ENCODE measurements at regions not wholly inside any gene's neighbourhood (a gene's known extent, or its start where the extent isn't known, plus 50 kb on each side); places are given as distances from the start of the nearest gene placed in this dataset.

DNA sequence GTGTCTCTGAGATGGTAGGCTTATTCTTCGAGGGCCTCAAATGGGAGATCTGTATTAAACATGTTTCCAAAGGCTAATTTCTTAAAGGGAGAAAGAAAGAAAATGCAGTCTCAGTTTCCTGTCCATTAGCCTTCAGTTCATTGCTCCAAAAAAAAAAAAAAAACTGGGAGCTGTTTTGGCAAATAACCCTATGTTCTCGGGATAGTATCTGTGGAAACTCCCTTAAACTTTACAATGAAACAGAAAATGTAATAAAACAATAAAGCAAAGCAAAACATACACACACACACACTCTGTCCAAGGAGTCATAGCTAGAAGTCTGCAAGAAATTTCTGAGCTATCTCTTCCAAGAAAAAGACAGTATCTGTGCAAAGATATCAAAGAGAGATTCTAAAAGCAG is 172.5 kb upstream of the CELF2 start:
- WGBS, 2 donors (ENCODE audit: extremely low coverage in 2 of 2, insufficient read length in 2 of 2, insufficient replicate concordance in 1 of 2): no CpG with 5 or more reads among the region's 2 CpGs
- H3K14ac ChIP-seq (ENCODE audit: low read length): no peak overlapping the region
- no peak for DNase-seq (ENCODE audit: low spot score)

DNA sequence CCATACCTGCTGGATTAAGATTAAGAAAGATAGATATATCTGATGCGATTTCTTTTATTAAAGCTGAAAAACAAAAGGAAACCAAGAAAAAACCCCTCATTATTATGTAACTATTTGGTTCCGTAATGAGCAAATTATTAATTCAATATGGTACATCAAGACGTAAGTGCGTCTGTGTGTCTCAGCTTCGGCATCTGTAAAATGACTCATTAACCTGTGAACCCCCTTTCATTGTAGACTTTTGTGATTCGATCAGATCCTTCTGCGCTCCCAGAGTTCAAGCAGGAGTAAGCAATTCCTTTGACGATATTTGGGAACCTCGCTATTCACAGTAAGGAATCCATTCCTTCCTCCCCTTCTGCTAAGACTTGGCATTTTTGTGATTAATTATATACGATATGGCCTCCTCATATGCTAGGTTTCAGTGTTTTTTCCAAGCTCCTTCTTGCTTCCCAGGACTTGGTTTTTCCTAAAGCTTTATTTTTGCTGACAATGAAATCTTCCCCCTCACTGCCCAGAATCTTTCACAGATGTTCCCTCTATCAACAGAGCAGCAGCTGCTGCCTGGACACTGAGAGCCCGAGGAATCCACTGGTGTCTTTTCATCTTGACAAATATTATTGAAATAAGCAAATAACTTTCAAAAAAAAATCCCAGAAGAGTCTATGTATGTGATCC is 171.7 kb upstream of the CELF2 start:
- Histone ChIP-seq H2BK120ac (ENCODE audit: low read depth, low read length) (no peak overlapping the region), H3K27me3 (ENCODE audit: control insufficient read depth in 3 of 3, insufficient read depth in 3 of 3, low read depth in 1 of 3, low read length in 3 of 3) (no peaks in the 10 kb centered on the region), H3K79me1 (ENCODE audit: low read depth, low read length) (no peaks in the 10 kb centered on the region), H3K4me3 (ENCODE audit: low read length in 2 of 2) (no peak overlapping the region), H3K36me3 (replicated peaks in 1 of 2; ENCODE audit: control insufficient read depth in 2 of 2, insufficient read depth in 2 of 2, low read length in 2 of 2) (no peaks in the 10 kb centered on the region), H2BK5ac (ENCODE audit: low read length) (no peak overlapping the region), H3K4me1 (ENCODE audit: control insufficient read depth in 2 of 2, insufficient read depth in 1 of 2, low read depth in 1 of 2, low read length in 2 of 2) (peaks cover 0 to 3% of the 10 kb centered on the region in 2 donors), H3K4me2 (ENCODE audit: insufficient read depth, low read length, poor library complexity, severe bottlenecking) (no peak overlapping the region), H3K14ac (ENCODE audit: low read length) (no peak overlapping the region), H2AFZ (ENCODE audit: low read length) (no peak overlapping the region), H3K27ac (replicated peaks; ENCODE audit: low read length) (no peak overlapping the region), H3K9ac (ENCODE audit: low read depth, low read length, poor library complexity) (no peak overlapping the region), H3K4ac (ENCODE audit: low read length) (no peak overlapping the region), H4K91ac (ENCODE audit: low read depth, low read length, poor library complexity) (no peak overlapping the region), H3K9me3 (replicated peaks in 1 of 2; ENCODE audit: control insufficient read depth in 2 of 2, insufficient read depth in 1 of 2, low read depth in 1 of 2, low read length in 2 of 2) (no peaks in the 10 kb centered on the region), H4K8ac (ENCODE audit: low read depth, low read length) (no peak overlapping the region), H3K18ac (ENCODE audit: low read length) (no peak overlapping the region), H2BK12ac (ENCODE audit: low read length) (no peak overlapping the region), H2BK15ac (ENCODE audit: low read length) (no peak overlapping the region), H2AK5ac (ENCODE audit: low read depth, low read length) (no peak overlapping the region), H3K23ac (ENCODE audit: low read depth, low read length, poor library complexity) (no peak overlapping the region)
- WGBS, 2 donors (ENCODE audit: extremely low coverage in 2 of 2, insufficient read length in 2 of 2, insufficient replicate concordance in 1 of 2): no CpG with 5 or more reads among the region's 11 CpGs
- DNase-seq (ENCODE audit: low spot score): no peak

More for the DNA sequence above, 172.5 kb upstream of the CELF2 start:
- Histone ChIP-seq H2BK15ac (ENCODE audit: low read length) (no peak overlapping the region), H3K9ac (ENCODE audit: low read depth, low read length, poor library complexity) (no peak overlapping the region), H3K23ac (ENCODE audit: low read depth, low read length, poor library complexity) (no peak overlapping the region), H3K9me3 (replicated peaks in 1 of 2; ENCODE audit: control insufficient read depth in 2 of 2, insufficient read depth in 1 of 2, low read depth in 1 of 2, low read length in 2 of 2) (no peaks in the 10 kb centered on the region), H2AK5ac (ENCODE audit: low read depth, low read length) (no peak overlapping the region), H3K18ac (ENCODE audit: low read length) (no peak overlapping the region), H3K4me3 (ENCODE audit: low read length in 2 of 2) (no peak overlapping the region), H2BK5ac (ENCODE audit: low read length) (no peak overlapping the region), H3K4me2 (ENCODE audit: insufficient read depth, low read length, poor library complexity, severe bottlenecking) (no peak overlapping the region), H3K4me1 (ENCODE audit: control insufficient read depth in 2 of 2, insufficient read depth in 1 of 2, low read depth in 1 of 2, low read length in 2 of 2) (peaks cover 0 to 3% of the 10 kb centered on the region in 2 donors), H2BK120ac (ENCODE audit: low read depth, low read length) (no peak overlapping the region), H3K27ac (replicated peaks; ENCODE audit: low read length) (no peak overlapping the region), H3K36me3 (replicated peaks in 1 of 2; ENCODE audit: control insufficient read depth in 2 of 2, insufficient read depth in 2 of 2, low read length in 2 of 2) (no peaks in the 10 kb centered on the region), H3K27me3 (ENCODE audit: control insufficient read depth in 3 of 3, insufficient read depth in 3 of 3, low read depth in 1 of 3, low read length in 3 of 3) (no peaks in the 10 kb centered on the region), H2AFZ (ENCODE audit: low read length) (no peak overlapping the region), H3K79me1 (ENCODE audit: low read depth, low read length) (no peaks in the 10 kb centered on the region), H2BK12ac (ENCODE audit: low read length) (no peak overlapping the region), H4K8ac (ENCODE audit: low read depth, low read length) (no peak overlapping the region), H3K4ac (ENCODE audit: low read length) (no peak overlapping the region), H4K91ac (ENCODE audit: low read depth, low read length, poor library complexity) (no peak overlapping the region)

DNA sequence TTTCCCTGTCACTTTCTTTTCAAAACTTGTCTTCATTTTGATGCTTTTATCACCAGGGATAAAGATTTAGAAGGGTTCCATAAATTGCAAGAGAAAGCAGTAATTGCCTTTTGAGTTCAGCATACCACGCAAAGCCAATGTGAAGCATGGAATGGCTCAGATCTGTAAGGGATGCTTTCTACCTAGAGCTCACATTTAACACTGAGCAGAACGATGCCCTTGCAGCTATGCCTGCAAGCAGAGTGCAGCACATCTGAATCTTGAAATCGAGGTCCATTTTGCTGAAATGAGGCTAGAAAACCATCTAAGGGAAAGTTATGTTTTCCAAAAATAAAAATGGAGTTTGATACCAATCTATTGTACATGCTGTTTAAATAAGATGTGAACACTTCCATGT is 171.2 kb upstream of the CELF2 start:
- Histone ChIP-seq H3K27ac (replicated peaks; ENCODE audit: low read length) (no peak overlapping the region), H3K79me1 (ENCODE audit: low read depth, low read length) (no peaks in the 10 kb centered on the region)

DNA sequence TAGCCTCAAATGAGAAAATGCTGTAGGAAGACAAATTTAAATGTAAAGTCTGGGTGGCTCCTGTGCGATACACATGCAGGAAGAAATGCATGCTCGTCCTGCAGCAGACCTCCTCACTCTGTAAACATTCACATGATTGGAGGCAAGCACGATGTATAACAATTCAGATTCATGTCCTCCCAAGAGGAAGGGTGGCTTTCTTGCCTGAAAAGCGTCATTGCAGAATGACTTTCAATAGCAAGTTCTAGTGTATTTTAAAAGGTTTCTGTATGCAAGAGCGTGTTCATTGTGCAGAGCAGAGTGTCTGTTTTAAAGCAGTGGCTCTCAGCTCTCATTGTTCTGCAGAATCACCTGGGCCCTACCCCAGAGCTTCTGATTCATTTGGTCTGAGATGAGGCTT is 170.3 kb upstream of the CELF2 start:
- Histone ChIP-seq H3K27me3 (ENCODE audit: control insufficient read depth in 3 of 3, insufficient read depth in 3 of 3, low read depth in 1 of 3, low read length in 3 of 3) (no peaks in the 10 kb centered on the region), H3K27ac (replicated peaks; ENCODE audit: low read length) (no peak overlapping the region), H3K4me3 (ENCODE audit: low read length in 2 of 2) (no peak overlapping the region), H3K23ac (ENCODE audit: low read depth, low read length, poor library complexity) (no peak overlapping the region), H3K9me3 (replicated peaks in 1 of 2; ENCODE audit: control insufficient read depth in 2 of 2, insufficient read depth in 1 of 2, low read depth in 1 of 2, low read length in 2 of 2) (no peaks in the 10 kb centered on the region), H4K8ac (ENCODE audit: low read depth, low read length) (no peak overlapping the region), H2AFZ (ENCODE audit: low read length) (peak overlapping the region; percentile 38), H3K14ac (ENCODE audit: low read length) (no peak overlapping the region), H2BK120ac (ENCODE audit: low read depth, low read length) (no peak overlapping the region), H3K4me2 (ENCODE audit: insufficient read depth, low read length, poor library complexity, severe bottlenecking) (no peak overlapping the region), H2BK15ac (ENCODE audit: low read length) (no peak overlapping the region), H2AK5ac (ENCODE audit: low read depth, low read length) (no peak overlapping the region), H3K9ac (ENCODE audit: low read depth, low read length, poor library complexity) (no peak overlapping the region), H3K36me3 (replicated peaks in 1 of 2; ENCODE audit: control insufficient read depth in 2 of 2, insufficient read depth in 2 of 2, low read length in 2 of 2) (no peaks in the 10 kb centered on the region), H3K18ac (ENCODE audit: low read length) (no peak overlapping the region), H4K91ac (ENCODE audit: low read depth, low read length, poor library complexity) (no peak overlapping the region), H3K4ac (ENCODE audit: low read length) (no peak overlapping the region), H2BK5ac (ENCODE audit: low read length) (no peak overlapping the region), H3K79me1 (ENCODE audit: low read depth, low read length) (no peaks in the 10 kb centered on the region), H2BK12ac (ENCODE audit: low read length) (no peak overlapping the region), H3K4me1 (ENCODE audit: control insufficient read depth in 2 of 2, insufficient read depth in 1 of 2, low read depth in 1 of 2, low read length in 2 of 2) (peaks cover 0 to 3% of the 10 kb centered on the region in 2 donors)
- no peak for DNase-seq (ENCODE audit: low spot score)
- no CpG with 5 or more reads among the region's 5 CpGs for WGBS, 2 donors (ENCODE audit: extremely low coverage in 2 of 2, insufficient read length in 2 of 2, insufficient replicate concordance in 1 of 2)

More for the DNA sequence above, 171.2 kb upstream of the CELF2 start:
- Histone ChIP-seq H3K4ac (ENCODE audit: low read length) (no peak overlapping the region), H2BK15ac (ENCODE audit: low read length) (no peak overlapping the region), H2AK5ac (ENCODE audit: low read depth, low read length) (no peak overlapping the region), H2BK120ac (ENCODE audit: low read depth, low read length) (no peak overlapping the region), H3K14ac (ENCODE audit: low read length) (no peak overlapping the region), H3K36me3 (replicated peaks in 1 of 2; ENCODE audit: control insufficient read depth in 2 of 2, insufficient read depth in 2 of 2, low read length in 2 of 2) (no peaks in the 10 kb centered on the region), H2AFZ (ENCODE audit: low read length) (no peak overlapping the region), H2BK12ac (ENCODE audit: low read length) (no peak overlapping the region), H4K91ac (ENCODE audit: low read depth, low read length, poor library complexity) (no peak overlapping the region), H4K8ac (ENCODE audit: low read depth, low read length) (no peak overlapping the region), H3K4me3 (ENCODE audit: low read length in 2 of 2) (no peak overlapping the region), H3K27me3 (ENCODE audit: control insufficient read depth in 3 of 3, insufficient read depth in 3 of 3, low read depth in 1 of 3, low read length in 3 of 3) (no peaks in the 10 kb centered on the region), H2BK5ac (ENCODE audit: low read length) (no peak overlapping the region), H3K9me3 (replicated peaks in 1 of 2; ENCODE audit: control insufficient read depth in 2 of 2, insufficient read depth in 1 of 2, low read depth in 1 of 2, low read length in 2 of 2) (no peaks in the 10 kb centered on the region), H3K18ac (ENCODE audit: low read length) (no peak overlapping the region), H3K4me1 (ENCODE audit: control insufficient read depth in 2 of 2, insufficient read depth in 1 of 2, low read depth in 1 of 2, low read length in 2 of 2) (peaks cover 0 to 3% of the 10 kb centered on the region in 2 donors), H3K4me2 (ENCODE audit: insufficient read depth, low read length, poor library complexity, severe bottlenecking) (no peak overlapping the region), H3K9ac (ENCODE audit: low read depth, low read length, poor library complexity) (no peak overlapping the region), H3K23ac (ENCODE audit: low read depth, low read length, poor library complexity) (no peak overlapping the region)
- WGBS, 2 donors (ENCODE audit: extremely low coverage in 2 of 2, insufficient read length in 2 of 2, insufficient replicate concordance in 1 of 2): no CpG with 5 or more reads among the region's 3 CpGs
- DNase-seq (ENCODE audit: low spot score): no peak

All from neuronal stem cell (in vitro differentiated cells).